ENCODE measurements at regions not wholly inside any gene's neighbourhood (a gene's known extent, or its start where the extent isn't known, plus 50 kb on each side); places are given as distances from the start of the nearest gene placed in this dataset.

GRCh38 chr18:77918730-77919129 lies 669.1 kb downstream of the GALR1 start:
- H3K4me2 ChIP-seq (ENCODE audit: low read length) = no peak overlapping the region
- H4K20me1 ChIP-seq (ENCODE audit: insufficient read depth) = no peaks in the 10 kb centered on the region
- H3K79me2 ChIP-seq (replicated peaks; ENCODE audit: insufficient read depth, low read length) = no peaks in the 10 kb centered on the region
- H3K9ac ChIP-seq (ENCODE audit: low read length) = no peak overlapping the region
- H3K27me3 ChIP-seq (ENCODE audit: insufficient read depth, low read depth, low read length) = no peaks in the 10 kb centered on the region
- H3K27ac ChIP-seq (ENCODE audit: low read length) = no peak overlapping the region
- H3F3A ChIP-seq (ENCODE audit: insufficient read depth, low read length, poor library complexity, severe bottlenecking) = no peaks in the 10 kb centered on the region
- H3K9me2 ChIP-seq (ENCODE audit: insufficient read depth, low read length) = no peaks in the 10 kb centered on the region
- no peaks in the 10 kb centered on the region for H3K9me3 ChIP-seq (ENCODE audit: low read length)
- TF ChIP-seq MXI1 (conservative IDR thresholded peaks at IDR 0.05; ENCODE audit: poor library complexity, severe bottlenecking) = no peak
- TF ChIP-seq SMC3 (conservative IDR thresholded peaks at IDR 0.05; ENCODE audit: poor library complexity) = no peak
- no peak for TF ChIP-seq CTCF (IDR thresholded peaks at IDR 0.05; ENCODE audit: poor library complexity, severe bottlenecking)
- no peak for TF ChIP-seq TAF1 (IDR thresholded peaks at IDR 0.05; ENCODE audit: low read depth)
- TF ChIP-seq RAD21 (conservative IDR thresholded peaks at IDR 0.05) = no peak
- no peak for TF ChIP-seq EZH2 (IDR thresholded peaks at IDR 0.05; ENCODE audit: borderline replicate concordance, insufficient read depth, low read length, poor library complexity, severe bottlenecking)
- TF ChIP-seq REST (IDR thresholded peaks at IDR 0.05; ENCODE audit: borderline replicate concordance) = no peak
- no peak for TF ChIP-seq POLR2AphosphoS5 (IDR thresholded peaks at IDR 0.05)
- TF ChIP-seq EP300 (conservative IDR thresholded peaks at IDR 0.05; ENCODE audit: poor library complexity, severe bottlenecking) = no peak
- no peak overlapping the region for H2AFZ ChIP-seq (ENCODE audit: low read depth, low read length)
- H3K4me3 ChIP-seq (ENCODE audit: low read length) = no peak overlapping the region
- H3K36me3 ChIP-seq (ENCODE audit: insufficient read depth, low read length) = no peaks in the 10 kb centered on the region

GRCh38 chr18:77919923-77920322 lies 670.3 kb downstream of the GALR1 start:
- TF ChIP-seq CTCF (IDR thresholded peaks at IDR 0.05; ENCODE audit: poor library complexity, severe bottlenecking) (no peak), REST (IDR thresholded peaks at IDR 0.05; ENCODE audit: borderline replicate concordance) (no peak), RAD21 (conservative IDR thresholded peaks at IDR 0.05) (no peak), EP300 (conservative IDR thresholded peaks at IDR 0.05; ENCODE audit: poor library complexity, severe bottlenecking) (no peak), MXI1 (conservative IDR thresholded peaks at IDR 0.05; ENCODE audit: poor library complexity, severe bottlenecking) (no peak), TAF1 (IDR thresholded peaks at IDR 0.05; ENCODE audit: low read depth) (no peak), POLR2AphosphoS5 (IDR thresholded peaks at IDR 0.05) (no peak), SMC3 (conservative IDR thresholded peaks at IDR 0.05; ENCODE audit: poor library complexity) (no peak), EZH2 (IDR thresholded peaks at IDR 0.05; ENCODE audit: borderline replicate concordance, insufficient read depth, low read length, poor library complexity, severe bottlenecking) (no peak)
- Histone ChIP-seq H3K4me3 (ENCODE audit: low read length) (no peak overlapping the region), H3K79me2 (replicated peaks; ENCODE audit: insufficient read depth, low read length) (no peaks in the 10 kb centered on the region), H3K9me2 (ENCODE audit: insufficient read depth, low read length) (no peaks in the 10 kb centered on the region), H3F3A (ENCODE audit: insufficient read depth, low read length, poor library complexity, severe bottlenecking) (no peaks in the 10 kb centered on the region), H4K20me1 (ENCODE audit: insufficient read depth) (no peaks in the 10 kb centered on the region), H3K36me3 (ENCODE audit: insufficient read depth, low read length) (no peaks in the 10 kb centered on the region), H3K27ac (ENCODE audit: low read length) (no peak overlapping the region), H3K4me2 (ENCODE audit: low read length) (no peak overlapping the region), H3K9me3 (ENCODE audit: low read length) (no peaks in the 10 kb centered on the region), H2AFZ (ENCODE audit: low read depth, low read length) (no peak overlapping the region), H3K9ac (ENCODE audit: low read length) (no peak overlapping the region), H3K27me3 (ENCODE audit: insufficient read depth, low read depth, low read length) (no peaks in the 10 kb centered on the region)
